ENCODE measurements at regions not wholly inside any gene's neighbourhood (a gene's known extent, or its start where the extent isn't known, plus 50 kb on each side); places are given as distances from the start of the nearest gene placed in this dataset.

DNA sequence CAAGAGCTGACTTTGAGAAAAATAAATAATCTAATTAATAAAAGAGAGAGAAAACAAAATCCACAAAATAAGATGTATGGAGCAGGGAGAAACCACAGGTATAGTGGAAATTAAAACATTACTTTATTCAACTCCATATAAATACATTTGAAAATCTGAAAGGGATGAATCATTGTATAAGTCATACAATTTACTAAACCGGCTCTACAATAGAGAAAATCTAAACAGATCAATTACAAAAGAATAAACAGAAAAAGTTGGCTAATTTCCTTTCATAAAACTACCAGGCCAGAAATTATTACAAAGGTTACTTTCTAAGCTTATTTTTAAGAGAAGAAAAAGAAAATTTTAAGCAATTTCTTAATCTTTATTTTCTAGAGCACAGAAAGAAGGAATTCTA lies 51.3 kb upstream of the DRD2 start:
- TF ChIP-seq, protein P1, sequence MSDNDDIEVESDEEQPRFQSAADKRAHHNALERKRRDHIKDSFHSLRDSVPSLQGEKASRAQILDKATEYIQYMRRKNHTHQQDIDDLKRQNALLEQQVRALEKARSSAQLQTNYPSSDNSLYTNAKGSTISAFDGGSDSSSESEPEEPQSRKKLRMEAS (IDR thresholded peaks at IDR 0.05), result no peak
- no peak for TF ChIP-seq ZNF274 (IDR thresholded peaks at IDR 0.05; ENCODE audit: low read depth, low read length)
- no peak for TF ChIP-seq ELF1 (IDR thresholded peaks at IDR 0.05; ENCODE audit: borderline replicate concordance, low read depth)
- TF ChIP-seq, protein P2, sequence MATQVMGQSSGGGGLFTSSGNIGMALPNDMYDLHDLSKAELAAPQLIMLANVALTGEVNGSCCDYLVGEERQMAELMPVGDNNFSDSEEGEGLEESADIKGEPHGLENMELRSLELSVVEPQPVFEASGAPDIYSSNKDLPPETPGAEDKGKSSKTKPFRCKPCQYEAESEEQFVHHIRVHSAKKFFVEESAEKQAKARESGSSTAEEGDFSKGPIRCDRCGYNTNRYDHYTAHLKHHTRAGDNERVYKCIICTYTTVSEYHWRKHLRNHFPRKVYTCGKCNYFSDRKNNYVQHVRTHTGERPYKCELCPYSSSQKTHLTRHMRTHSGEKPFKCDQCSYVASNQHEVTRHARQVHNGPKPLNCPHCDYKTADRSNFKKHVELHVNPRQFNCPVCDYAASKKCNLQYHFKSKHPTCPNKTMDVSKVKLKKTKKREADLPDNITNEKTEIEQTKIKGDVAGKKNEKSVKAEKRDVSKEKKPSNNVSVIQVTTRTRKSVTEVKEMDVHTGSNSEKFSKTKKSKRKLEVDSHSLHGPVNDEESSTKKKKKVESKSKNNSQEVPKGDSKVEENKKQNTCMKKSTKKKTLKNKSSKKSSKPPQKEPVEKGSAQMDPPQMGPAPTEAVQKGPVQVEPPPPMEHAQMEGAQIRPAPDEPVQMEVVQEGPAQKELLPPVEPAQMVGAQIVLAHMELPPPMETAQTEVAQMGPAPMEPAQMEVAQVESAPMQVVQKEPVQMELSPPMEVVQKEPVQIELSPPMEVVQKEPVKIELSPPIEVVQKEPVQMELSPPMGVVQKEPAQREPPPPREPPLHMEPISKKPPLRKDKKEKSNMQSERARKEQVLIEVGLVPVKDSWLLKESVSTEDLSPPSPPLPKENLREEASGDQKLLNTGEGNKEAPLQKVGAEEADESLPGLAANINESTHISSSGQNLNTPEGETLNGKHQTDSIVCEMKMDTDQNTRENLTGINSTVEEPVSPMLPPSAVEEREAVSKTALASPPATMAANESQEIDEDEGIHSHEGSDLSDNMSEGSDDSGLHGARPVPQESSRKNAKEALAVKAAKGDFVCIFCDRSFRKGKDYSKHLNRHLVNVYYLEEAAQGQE (IDR thresholded peaks at IDR 0.05; ENCODE audit: low read depth), result no peak
- ChIA-PET RAD21 (ENCODE audit: low non-redundant PET in 1 of 2, low total read pairs in 2 of 2, uncharacterized antibody in 2 of 2, unreplicated experiment in 2 of 2) (no interaction called here), CTCF (no interaction called here), POLR2A (no interaction called here)
- ATAC-seq (no peak), DNase-seq (ENCODE audit: low read depth, low spot score) (no peak)
- Histone ChIP-seq H3K9me2 (ENCODE audit: insufficient read depth) (no peaks in the 10 kb centered on the region), H4K20me1 (ENCODE audit: insufficient read depth) (no peaks in the 10 kb centered on the region; the same call in 1 of the 2 replicates), H3K27me3 (ENCODE audit: insufficient read depth, low read length) (peaks cover 39% of the 10 kb centered on the region), H3K27ac (ENCODE audit: low read depth, low read length) (no peak overlapping the region), H3K36me3 (ENCODE audit: control insufficient read depth in 1 of 2, insufficient read depth in 2 of 2, low read length in 2 of 2) (no peaks in the 10 kb centered on the region), H3K9me3 (ENCODE audit: control insufficient read depth in 1 of 2, insufficient read depth in 1 of 2, low read depth in 1 of 2, low read length in 2 of 2) (no peaks in the 10 kb centered on the region), H3K9ac (ENCODE audit: low read length) (no peak overlapping the region), H2AFZ (ENCODE audit: low read depth, low read length, poor library complexity, severe bottlenecking) (no peak overlapping the region), H3K79me2 (ENCODE audit: insufficient read depth, low read length) (no peaks in the 10 kb centered on the region), H3K4me2 (ENCODE audit: low read length) (no peak overlapping the region), H3K4me1 (ENCODE audit: control insufficient read depth in 1 of 2, insufficient read depth in 2 of 2, low read length in 2 of 2) (no peaks in the 10 kb centered on the region), H3K4me3 (replicated peaks in 1 of 2; ENCODE audit: low read depth in 1 of 2, low read length in 2 of 2) (no peak overlapping the region)
- no TSS peak for BruUV-seq (replicated peaks)
- intact Hi-C loops (cut with micrococcal nuclease), result no loop called here

Measured in HCT116 (cell line).